ENCODE measurements at regions not wholly inside any gene's neighbourhood (a gene's known extent, or its start where the extent isn't known, plus 50 kb on each side); places are given as distances from the start of the nearest gene placed in this dataset.
"Not testable (repeated sequence)": the region's sequence is repeated elsewhere in the genome, so short reads cannot be mapped to it uniquely, and the experiment has no call there.

DNA sequence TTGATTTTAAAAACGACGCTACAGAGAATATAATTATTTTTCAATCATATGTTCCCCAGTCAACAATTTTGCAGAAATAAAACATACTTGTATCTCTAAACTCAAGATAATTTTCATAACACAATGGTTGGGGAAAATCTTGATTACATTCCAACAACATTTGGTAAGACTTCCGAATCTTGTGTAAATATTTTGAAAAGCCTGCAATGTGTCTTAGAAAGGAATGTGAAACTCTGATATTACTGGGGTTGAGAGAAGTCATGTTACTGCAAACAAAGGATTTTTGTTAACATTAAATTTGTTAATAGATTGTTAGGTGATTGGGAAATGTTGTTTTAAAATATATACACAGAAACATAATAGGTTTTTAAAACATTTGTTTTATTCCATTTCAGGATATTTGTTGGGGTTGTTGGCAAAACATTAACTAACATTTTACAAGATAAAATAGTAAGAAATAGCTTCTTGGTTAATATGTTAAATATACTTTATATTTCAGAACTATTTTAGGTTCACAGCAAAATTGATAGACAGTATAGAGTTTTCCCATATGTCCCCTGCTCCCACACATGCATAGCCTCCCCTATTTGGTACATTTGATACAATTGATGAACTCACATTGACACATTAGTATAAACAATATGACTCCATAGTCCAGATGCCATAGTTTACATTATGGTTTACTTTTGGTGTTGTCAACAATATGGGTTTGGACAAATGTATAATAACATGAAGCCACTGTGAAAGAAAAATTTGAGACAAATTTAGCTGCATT is 218.6 kb upstream of the FAM47A start:
- Mint-ChIP-seq H3K27ac (no peak overlapping the region), H3K4me3 (no peak overlapping the region), H3K36me3 (no peaks in the 10 kb centered on the region), H3K27me3 (no peaks in the 10 kb centered on the region), H3K4me1 (no peaks in the 10 kb centered on the region), H3K9me3 (peaks cover 0 to 7% (median 3%) of the 10 kb centered on the region in 3 donors)

DNA sequence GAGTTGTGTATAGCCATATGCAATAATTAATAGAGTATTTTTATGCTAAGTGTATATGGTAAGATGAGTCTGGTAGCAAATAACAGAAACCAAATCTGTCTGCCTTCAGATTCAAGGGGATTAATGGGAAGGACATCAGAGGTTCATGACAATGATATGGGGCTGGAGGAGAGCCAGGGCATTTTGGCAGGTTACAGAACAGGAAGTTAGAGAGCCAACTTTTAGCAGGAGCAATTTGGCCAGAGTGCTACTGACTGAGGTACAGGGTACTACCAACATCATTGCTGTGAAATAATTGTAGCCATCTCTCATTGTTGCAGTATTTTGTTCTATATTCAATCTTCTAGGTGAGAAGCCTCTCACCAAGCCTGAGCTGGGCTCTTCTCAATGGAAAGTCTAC is 210.9 kb upstream of the FAM47A start:
- Mint-ChIP-seq H3K27ac (no peak overlapping the region), H3K9me3 (peaks cover 0 to 10% (median 6%) of the 10 kb centered on the region in 3 donors), H3K36me3 (no peaks in the 10 kb centered on the region), H3K27me3 (no peaks in the 10 kb centered on the region), H3K4me1 (no peaks in the 10 kb centered on the region), H3K4me3 (no peak overlapping the region)

DNA sequence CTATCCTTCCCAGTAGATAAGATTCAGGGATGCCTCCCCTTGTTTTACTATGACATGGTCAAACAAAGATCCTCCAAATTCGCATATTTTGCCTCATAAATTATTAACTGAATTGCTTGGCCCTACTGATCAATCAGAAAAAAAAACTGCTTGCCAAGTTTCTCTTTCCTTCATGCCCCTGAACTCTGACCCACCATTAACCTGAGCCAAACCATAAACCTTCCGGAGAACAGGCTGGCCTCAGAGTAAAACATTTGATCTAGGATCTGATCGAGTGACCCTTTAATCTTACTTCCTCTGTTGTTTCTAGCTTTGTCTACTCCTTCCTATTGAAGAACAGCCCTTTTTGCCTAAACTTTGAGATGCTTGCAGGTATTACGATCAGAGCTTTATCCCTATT is 209.7 kb upstream of the FAM47A start:
- no peak overlapping the region for H3K27ac Mint-ChIP-seq
- H3K9me3 Mint-ChIP-seq = peaks cover 0 to 10% (median 6%) of the 10 kb centered on the region in 3 donors
- no peak overlapping the region for H3K4me3 Mint-ChIP-seq
- H3K27me3 Mint-ChIP-seq = no peaks in the 10 kb centered on the region
- no peaks in the 10 kb centered on the region for H3K4me1 Mint-ChIP-seq
- no peaks in the 10 kb centered on the region for H3K36me3 Mint-ChIP-seq

DNA sequence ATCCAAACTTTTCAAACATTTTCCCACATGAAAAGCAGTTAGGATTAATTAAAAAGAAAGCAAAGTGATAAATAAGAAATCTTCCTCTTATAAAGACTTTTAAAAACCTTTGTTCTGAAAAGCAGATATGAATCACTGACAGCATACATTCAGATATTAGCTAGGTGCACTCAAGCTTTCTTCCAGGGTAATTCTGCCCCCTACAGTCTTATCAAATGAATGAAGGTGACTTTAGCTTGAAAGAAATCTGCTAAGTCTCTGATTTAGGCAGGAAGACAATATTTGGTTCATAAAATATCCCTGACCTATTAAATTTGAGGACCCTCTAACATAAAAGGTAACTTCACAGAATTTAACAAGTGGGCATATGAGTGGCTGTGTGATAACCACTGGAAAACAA is 209.1 kb upstream of the FAM47A start:
- H3K4me3 Mint-ChIP-seq = no peak overlapping the region
- no peaks in the 10 kb centered on the region for H3K36me3 Mint-ChIP-seq
- no peak overlapping the region for H3K27ac Mint-ChIP-seq
- no peaks in the 10 kb centered on the region for H3K27me3 Mint-ChIP-seq
- peaks cover 0 to 10% (median 6%) of the 10 kb centered on the region in 3 donors for H3K9me3 Mint-ChIP-seq
- H3K4me1 Mint-ChIP-seq = no peaks in the 10 kb centered on the region

DNA sequence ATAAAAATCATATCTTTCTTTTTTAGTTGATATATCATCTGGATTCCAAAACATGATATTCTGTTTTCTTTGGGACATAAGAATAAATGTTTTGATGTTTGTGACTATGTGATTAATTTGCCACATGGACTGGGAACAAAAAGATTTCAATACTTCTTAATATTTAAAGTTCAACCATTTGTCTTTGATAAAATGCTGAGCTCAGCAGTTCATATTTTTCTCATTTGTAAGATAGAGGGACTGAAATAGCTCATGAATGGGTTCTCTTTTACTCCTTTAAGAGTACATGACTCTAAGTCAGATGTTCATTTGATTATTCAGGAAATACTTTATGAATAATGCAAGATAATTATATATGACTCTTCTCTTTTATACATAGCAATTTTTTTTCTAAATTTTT is 205.9 kb upstream of the FAM47A start:
- Mint-ChIP-seq H3K4me1 (no peaks in the 10 kb centered on the region), H3K27me3 (no peaks in the 10 kb centered on the region), H3K27ac (no peak overlapping the region), H3K9me3 (no peaks in the 10 kb centered on the region), H3K4me3 (no peak overlapping the region), H3K36me3 (no peaks in the 10 kb centered on the region)

DNA sequence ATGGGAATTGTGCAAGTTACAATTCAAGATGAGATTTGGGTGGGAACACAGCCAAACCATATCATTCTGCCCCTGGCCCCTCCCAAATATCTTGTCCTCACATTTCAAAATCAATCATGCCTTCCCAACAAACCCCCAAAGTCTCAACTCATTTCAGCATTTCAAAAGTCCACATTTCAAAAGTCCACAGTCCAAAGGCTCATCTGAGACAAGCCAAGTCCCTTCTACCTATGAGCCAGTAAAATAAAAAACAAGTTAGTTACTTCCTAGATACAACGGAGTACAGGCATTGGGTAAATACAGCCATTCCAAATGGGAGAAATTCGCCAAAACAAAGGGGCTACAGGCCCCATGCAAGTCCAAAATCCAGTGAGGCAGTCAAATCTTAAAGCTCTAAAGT is 203.3 kb upstream of the FAM47A start:
- not testable (repeated sequence) for H3K9me3 Mint-ChIP-seq, H3K4me1 Mint-ChIP-seq, H3K27me3 Mint-ChIP-seq, H3K4me3 Mint-ChIP-seq, H3K27ac Mint-ChIP-seq, H3K36me3 Mint-ChIP-seq

DNA sequence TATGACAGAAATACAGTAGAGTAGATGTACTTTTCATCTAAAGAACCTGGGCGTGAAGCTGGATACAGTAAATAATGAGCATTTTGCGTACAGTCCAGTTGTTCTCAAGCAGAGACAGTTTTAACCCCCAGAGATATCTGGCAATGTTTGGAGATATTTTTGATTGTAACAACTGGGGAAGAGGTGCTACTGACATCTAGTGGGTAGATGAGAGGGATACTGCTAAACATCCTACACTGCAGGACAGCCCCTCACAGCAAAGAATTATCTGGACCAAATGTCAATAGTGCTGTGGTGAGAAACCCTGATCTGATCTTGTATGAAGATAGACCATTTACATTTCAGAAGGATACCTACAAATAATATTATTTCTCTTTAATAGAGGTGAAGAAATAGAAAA is 200.2 kb upstream of the FAM47A start:
- Mint-ChIP-seq H3K36me3 (no peaks in the 10 kb centered on the region), H3K27me3 (no peaks in the 10 kb centered on the region), H3K9me3 (no peaks in the 10 kb centered on the region), H3K27ac (no peak overlapping the region), H3K4me3 (no peak overlapping the region), H3K4me1 (no peaks in the 10 kb centered on the region)

DNA sequence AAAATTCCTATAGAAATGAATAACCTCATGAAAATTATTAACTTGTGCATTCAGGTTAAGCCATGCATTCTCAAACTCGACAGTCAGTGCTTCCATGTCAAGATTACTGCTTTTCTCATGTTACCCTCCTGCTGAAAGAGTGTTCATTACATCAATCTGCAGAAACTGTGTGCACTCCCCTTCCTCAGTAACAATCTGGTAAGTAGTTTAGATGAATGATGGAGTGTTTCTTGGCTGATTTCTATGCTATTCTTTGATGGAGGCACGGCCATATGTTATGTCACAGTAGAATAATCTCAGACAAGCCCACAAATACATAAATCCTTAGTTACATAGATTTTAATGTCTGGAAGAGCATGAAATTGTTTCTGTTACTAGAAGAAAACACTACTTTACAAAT is 193.3 kb upstream of the FAM47A start:
- H3K27ac Mint-ChIP-seq = no peak overlapping the region

DNA sequence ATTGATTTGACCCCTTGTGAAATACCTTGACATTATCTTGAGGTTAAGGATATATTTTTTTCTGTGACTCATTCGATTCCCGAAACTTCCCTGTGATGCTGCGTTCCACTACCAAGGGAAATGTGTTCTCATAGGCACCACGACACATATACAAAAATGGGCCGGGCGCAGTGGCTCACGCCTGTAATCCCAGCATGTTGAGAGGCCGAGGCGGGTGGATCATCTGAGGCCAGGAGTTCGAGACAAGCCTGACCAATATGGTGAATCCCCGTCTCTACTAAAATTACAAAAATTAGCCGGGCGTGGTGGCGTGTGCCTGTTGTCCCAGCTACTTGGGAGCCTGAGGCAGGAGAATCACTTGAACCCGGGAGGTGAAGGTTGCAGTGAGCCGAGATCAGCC is 188.3 kb upstream of the FAM47A start:
- H3K36me3 Mint-ChIP-seq, H3K27me3 Mint-ChIP-seq, H3K4me3 Mint-ChIP-seq, H3K9me3 Mint-ChIP-seq, H3K4me1 Mint-ChIP-seq, H3K27ac Mint-ChIP-seq: not testable (repeated sequence)

More for the DNA sequence above, 193.3 kb upstream of the FAM47A start:
- no peaks in the 10 kb centered on the region for H3K27me3 Mint-ChIP-seq
- peaks cover 0 to 1% (median 0%) of the 10 kb centered on the region in 3 donors for H3K9me3 Mint-ChIP-seq
- H3K4me3 Mint-ChIP-seq = no peak overlapping the region
- H3K36me3 Mint-ChIP-seq = no peaks in the 10 kb centered on the region
- H3K4me1 Mint-ChIP-seq = no peaks in the 10 kb centered on the region

DNA sequence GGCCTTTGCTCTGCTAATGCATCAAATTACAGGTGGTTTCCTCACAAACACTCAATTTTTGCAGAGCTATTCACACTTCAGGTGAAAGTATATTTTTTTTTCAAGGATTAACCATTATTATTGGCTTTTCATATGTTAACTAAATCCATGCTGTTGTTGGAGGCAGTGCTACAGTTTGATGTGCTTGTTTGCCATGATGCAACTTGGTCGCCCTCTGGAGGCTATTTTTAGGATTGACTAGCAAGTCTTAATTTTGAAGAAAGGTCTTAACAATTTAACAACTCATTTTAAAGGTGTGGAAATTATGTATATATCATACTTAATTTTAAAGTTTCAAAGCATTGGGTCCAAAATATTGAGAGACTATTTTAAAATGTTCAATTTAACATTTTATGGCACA is 168.8 kb upstream of the FAM47A start:
- Mint-ChIP-seq H3K4me3 (no peak overlapping the region), H3K4me1 (no peaks in the 10 kb centered on the region), H3K27me3 (no peaks in the 10 kb centered on the region), H3K27ac (no peak overlapping the region), H3K36me3 (peaks cover 1% of the 10 kb centered on the region), H3K9me3 (no peaks in the 10 kb centered on the region)

DNA sequence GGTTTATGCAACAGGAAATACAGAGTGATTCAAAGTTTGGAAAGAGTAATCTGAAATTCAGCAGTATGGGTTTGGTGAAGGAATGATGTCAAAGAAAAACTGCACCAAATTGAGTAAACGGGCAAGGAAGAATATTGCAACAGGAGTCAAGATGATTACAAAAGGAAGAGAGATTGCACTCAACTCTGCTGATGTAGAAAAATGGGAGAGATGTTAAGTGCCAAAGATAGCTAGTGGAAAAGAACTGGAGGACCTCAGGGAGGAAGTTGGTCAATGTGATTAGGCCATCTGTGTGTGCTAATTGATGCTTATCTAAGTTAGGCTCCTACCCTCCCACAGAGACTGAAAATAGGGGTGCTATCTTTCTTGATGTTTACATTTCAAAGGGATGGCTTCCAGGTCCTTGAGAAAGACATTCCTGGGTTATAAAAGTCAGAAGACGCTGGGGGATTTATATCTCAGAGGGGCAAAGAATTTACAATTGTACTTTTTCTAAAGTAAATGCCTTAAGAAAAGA is 167.4 kb upstream of the FAM47A start:
- no peaks in the 10 kb centered on the region for H3K36me3 Mint-ChIP-seq
- H3K9me3 Mint-ChIP-seq = no peaks in the 10 kb centered on the region
- no peaks in the 10 kb centered on the region for H3K4me1 Mint-ChIP-seq
- no peaks in the 10 kb centered on the region for H3K27me3 Mint-ChIP-seq
- H3K4me3 Mint-ChIP-seq = no peak overlapping the region
- no peak overlapping the region for H3K27ac Mint-ChIP-seq

DNA sequence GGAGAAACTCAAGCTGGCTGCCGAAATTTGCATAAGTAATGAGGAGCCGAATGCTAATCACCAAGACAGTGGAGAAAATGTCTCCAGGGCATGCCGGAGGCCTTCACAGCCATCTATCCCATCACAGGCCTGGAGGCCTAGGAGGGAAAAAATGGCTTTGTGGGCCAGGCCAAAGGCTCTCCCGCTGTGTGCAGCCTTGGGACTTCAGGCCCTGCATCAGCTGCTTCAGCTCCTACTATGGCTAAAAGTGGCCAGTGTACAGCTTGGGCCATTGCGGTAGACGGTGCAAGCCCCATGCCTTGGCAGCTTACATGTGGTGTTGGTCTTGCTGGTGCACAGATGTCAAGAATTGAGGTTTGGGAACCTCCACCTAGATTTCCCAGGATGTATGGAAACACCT is 162.6 kb upstream of the FAM47A start:
- Mint-ChIP-seq H3K9me3 (peaks cover 2 to 8% (median 3%) of the 10 kb centered on the region in 3 donors), H3K27ac (no peak overlapping the region), H3K4me1 (no peaks in the 10 kb centered on the region), H3K27me3 (peaks cover 3% of the 10 kb centered on the region), H3K36me3 (no peaks in the 10 kb centered on the region), H3K4me3 (no peak overlapping the region)

DNA sequence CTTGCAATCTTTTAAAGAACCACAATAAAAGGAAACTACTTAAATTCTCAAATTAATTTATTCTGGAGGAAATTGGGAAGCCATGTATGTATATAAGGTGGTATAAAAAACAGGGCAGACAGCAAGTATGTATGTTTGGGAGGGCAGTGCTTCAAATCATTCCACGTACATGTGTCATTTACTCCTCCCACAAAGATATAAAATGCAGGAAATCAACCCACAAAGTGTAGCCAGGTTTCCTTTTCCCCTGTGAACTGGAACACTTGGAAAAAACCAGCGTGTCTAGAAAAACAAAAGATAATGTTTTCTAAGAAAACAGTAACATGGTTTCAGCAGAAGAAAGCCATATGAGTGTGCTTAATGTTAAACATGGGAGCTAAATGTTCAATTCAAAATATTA is 156.7 kb upstream of the FAM47A start:
- H3K4me3 Mint-ChIP-seq = no peak overlapping the region
- no peaks in the 10 kb centered on the region for H3K4me1 Mint-ChIP-seq
- H3K27me3 Mint-ChIP-seq = peaks cover 3% of the 10 kb centered on the region
- H3K9me3 Mint-ChIP-seq = peaks cover 0 to 4% (median 2%) of the 10 kb centered on the region in 3 donors
- no peaks in the 10 kb centered on the region for H3K36me3 Mint-ChIP-seq
- H3K27ac Mint-ChIP-seq = no peak overlapping the region

DNA sequence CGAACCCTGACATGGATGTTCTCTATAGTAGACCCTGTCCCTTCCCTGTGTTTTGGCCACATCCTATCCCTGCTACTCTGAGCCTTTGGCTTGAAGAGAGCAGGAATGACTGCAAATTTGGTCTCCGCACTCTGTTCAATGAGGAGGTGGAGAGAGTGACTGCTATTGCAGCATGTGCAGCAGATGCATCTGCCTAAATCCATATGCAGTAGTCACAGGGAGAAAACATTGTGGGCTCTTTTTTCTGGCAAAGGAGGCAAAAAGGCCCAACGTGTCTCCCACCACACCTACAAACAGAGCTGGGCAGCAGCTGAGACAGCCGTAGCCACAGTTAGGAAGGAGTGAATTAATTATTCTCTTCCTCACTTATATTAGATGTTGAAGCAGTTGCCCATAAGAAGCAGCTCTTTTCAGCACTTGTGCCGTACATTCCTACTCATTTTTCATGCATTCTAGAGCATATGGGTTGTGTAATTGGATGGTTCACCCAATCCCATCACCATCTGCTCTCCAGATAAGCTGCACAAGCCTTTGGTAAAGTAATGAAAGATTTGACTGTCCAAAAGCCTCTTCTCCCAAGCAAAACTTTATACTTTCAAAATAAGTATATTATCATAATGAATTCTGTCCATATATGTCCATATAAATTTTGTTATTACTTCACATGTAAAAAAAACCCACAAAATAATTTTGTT is 147.9 kb upstream of the FAM47A start:
- Mint-ChIP-seq H3K9me3 (peaks cover 0 to 2% (median 0%) of the 10 kb centered on the region in 3 donors), H3K27me3 (no peaks in the 10 kb centered on the region), H3K27ac (no peak overlapping the region), H3K4me1 (no peaks in the 10 kb centered on the region), H3K4me3 (no peak overlapping the region), H3K36me3 (no peaks in the 10 kb centered on the region)

DNA sequence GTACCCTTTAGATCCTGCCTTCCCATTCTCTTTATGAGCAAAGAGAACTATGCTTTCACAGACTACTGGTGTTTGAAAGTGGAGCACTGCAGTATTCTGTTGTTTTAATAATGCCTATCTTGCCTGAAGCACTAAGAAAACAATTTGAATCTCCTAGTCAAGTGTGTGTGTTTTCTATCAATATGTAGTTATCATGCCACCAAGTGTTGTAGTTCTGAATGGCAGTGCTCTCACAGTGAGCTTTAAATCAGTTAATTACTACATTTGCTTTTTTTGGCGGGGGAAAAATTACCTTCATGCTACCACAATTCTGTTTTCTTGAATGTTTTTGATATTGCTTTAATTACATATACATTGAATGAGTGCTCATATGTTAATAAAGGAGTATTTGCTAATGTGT is 143.6 kb upstream of the FAM47A start:
- Mint-ChIP-seq H3K27me3 (no peaks in the 10 kb centered on the region), H3K4me3 (no peak overlapping the region), H3K36me3 (no peaks in the 10 kb centered on the region), H3K9me3 (peaks cover 0 to 6% (median 0%) of the 10 kb centered on the region in 3 donors), H3K4me1 (no peaks in the 10 kb centered on the region), H3K27ac (no peak overlapping the region)

DNA sequence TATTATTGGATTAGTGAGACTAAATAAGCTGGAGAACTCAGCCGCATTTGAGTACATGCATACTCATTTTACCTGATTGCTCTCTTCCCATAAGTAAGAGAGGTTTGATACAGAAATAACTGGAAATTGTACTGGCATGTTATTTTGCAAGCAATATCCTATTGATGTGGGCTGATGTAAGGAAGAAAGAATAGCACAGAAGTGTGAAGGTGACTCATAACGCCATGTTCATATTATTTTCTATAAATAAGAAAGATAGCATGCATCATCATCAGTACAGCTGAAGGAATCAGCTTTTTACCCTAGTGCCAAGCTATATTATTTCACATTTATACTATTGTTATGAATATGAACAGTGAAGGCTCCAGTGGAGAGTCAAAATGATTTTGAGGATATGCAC is 138.3 kb upstream of the FAM47A start:
- Mint-ChIP-seq H3K4me1 (no peaks in the 10 kb centered on the region), H3K27me3 (no peaks in the 10 kb centered on the region), H3K4me3 (no peak overlapping the region), H3K36me3 (no peaks in the 10 kb centered on the region), H3K27ac (no peak overlapping the region), H3K9me3 (peaks cover 0 to 4% (median 0%) of the 10 kb centered on the region in 3 donors)

All from IgD-negative memory B cell (primary cell).